Smooth muscle cell (in vitro differentiated cells): ENCODE measurements at regions not wholly inside any gene's neighbourhood (a gene's known extent, or its start where the extent isn't known, plus 50 kb on each side); places are given as distances from the start of the nearest gene placed in this dataset.

Experiments
- DNase-seq: peaks from one replicate; lab custom pipeline; 2025; ENCODE audit not compliant: unreplicated experiment; lab: John Stamatoyannopoulos, UW
- H2AFZ ChIP-seq: fragments of 200-600 bp; sonication (generic); 2 replicates; pipeline ENCODE4 v1.6.0; 2016; ENCODE audit warnings: antibody characterized with exemption, low read depth, mild to moderate bottlenecking
- H3F3A ChIP-seq: fragments of 200-600 bp; sonication (generic); 2 replicates; pipeline ENCODE4 v1.6.0; 2017; ENCODE audit warnings: antibody characterized with exemption, low read depth
- H3K27ac ChIP-seq: fragments of 200-600 bp; sonication (generic); 2 replicates; pipeline ENCODE4 v1.5.1; 2016; ENCODE audit warnings: low read depth, mild to moderate bottlenecking
- H3K27me3 ChIP-seq: fragments of 200-600 bp; sonication (generic); 2 replicates; pipeline ENCODE4 v1.6.1; 2016; ENCODE audit warnings: low read depth, mild to moderate bottlenecking
- H3K36me3 ChIP-seq: fragments of 200-600 bp; sonication (generic); 2 replicates; pipeline ENCODE4 v1.5.1; 2016; ENCODE audit warnings: low read depth
- H3K4me1 ChIP-seq: fragments of 200-600 bp; sonication (generic); 2 replicates; pipeline ENCODE4 v1.5.1; 2016; ENCODE audit warnings: low read depth
- H3K4me2 ChIP-seq: fragments of 200-600 bp; sonication (generic); 2 replicates; pipeline ENCODE4 v1.6.0; 2016; ENCODE audit warnings: mild to moderate bottlenecking
- H3K4me3 ChIP-seq: fragments of 200-600 bp; sonication (generic); 2 replicates; pipeline ENCODE4 v1.5.1; 2016; ENCODE audit warnings: mild to moderate bottlenecking
- H3K79me2 ChIP-seq: fragments of 200-600 bp; sonication (generic); 2 replicates; pipeline ENCODE4 v1.6.0; 2016; ENCODE audit warnings: low read depth, mild to moderate bottlenecking
- H3K9ac ChIP-seq: fragments of 200-600 bp; sonication (generic); 2 replicates; pipeline ENCODE4 v1.6.0; 2016; ENCODE audit warnings: low read depth
- H3K9me3 ChIP-seq: fragments of 200-600 bp; sonication (generic); replicated peaks from 2 replicates; pipeline ENCODE4 v1.5.1; 2016; ENCODE audit warnings: low read depth
- H4K20me1 ChIP-seq: fragments of 200-600 bp; sonication (generic); 2 replicates; pipeline ENCODE4 v1.6.0; 2016; ENCODE audit warnings: low read depth
- WGBS: methylation state at CpG from one replicate; pipeline ENCODE4 v1.1.7; 2016; ENCODE audit warnings: low lambda C conversion rate; 5-methylcytosine and 5-hydroxymethylcytosine counted together
- TF ChIP-seq, protein P1 (sequence below): fragments of 200-600 bp; sonication (generic); IDR thresholded peaks from 2 replicates; pipeline ENCODE4 v1.5.1; 2017; ENCODE audit warnings: borderline replicate concordance, mild to moderate bottlenecking, antibody characterized with exemption; ENCODE audit not compliant: insufficient read depth, poor library complexity, severe bottlenecking

DNA sequence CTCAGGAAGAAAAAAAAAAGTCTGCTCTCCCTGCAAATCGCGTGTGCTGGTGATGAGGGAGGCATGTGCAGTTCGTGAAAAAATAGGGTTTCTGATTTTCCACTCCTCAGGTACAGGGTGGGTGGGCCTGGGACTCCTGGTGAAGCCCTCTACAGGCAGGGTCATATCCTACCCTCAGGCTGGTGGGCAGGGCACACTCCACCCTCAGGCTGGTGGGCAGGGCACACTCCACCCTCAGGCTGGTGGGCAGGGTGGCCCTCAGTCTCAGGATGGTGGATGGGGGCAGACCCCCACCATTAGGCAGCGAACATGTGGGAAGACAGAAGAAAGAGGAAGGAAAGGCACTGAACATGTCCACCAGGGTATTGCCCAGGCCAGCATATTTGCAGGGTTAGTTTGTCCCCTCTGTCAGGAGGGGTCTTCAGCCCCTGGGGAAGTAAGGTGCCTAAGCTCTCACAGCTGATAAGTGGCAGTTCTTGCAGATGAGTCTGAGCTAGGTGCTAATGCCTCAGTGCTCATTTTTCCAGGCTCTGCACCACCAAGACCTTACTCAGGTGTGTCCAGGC, 95.2 kb upstream of the RAB6C start:
- no peaks in the 10 kb centered on the region for H4K20me1 ChIP-seq
- H3F3A ChIP-seq = no peaks in the 10 kb centered on the region
- no peak overlapping the region for H2AFZ ChIP-seq
- WGBS = 92% methylated on average over 4 of the region's 4 CpGs
- H3K4me2 ChIP-seq = no peak overlapping the region
- H3K36me3 ChIP-seq = no peaks in the 10 kb centered on the region
- H3K27ac ChIP-seq = no peak overlapping the region
- no peaks in the 10 kb centered on the region for H3K27me3 ChIP-seq
- H3K4me1 ChIP-seq = no peaks in the 10 kb centered on the region
- H3K79me2 ChIP-seq = no peaks in the 10 kb centered on the region
- TF ChIP-seq, protein P1, sequence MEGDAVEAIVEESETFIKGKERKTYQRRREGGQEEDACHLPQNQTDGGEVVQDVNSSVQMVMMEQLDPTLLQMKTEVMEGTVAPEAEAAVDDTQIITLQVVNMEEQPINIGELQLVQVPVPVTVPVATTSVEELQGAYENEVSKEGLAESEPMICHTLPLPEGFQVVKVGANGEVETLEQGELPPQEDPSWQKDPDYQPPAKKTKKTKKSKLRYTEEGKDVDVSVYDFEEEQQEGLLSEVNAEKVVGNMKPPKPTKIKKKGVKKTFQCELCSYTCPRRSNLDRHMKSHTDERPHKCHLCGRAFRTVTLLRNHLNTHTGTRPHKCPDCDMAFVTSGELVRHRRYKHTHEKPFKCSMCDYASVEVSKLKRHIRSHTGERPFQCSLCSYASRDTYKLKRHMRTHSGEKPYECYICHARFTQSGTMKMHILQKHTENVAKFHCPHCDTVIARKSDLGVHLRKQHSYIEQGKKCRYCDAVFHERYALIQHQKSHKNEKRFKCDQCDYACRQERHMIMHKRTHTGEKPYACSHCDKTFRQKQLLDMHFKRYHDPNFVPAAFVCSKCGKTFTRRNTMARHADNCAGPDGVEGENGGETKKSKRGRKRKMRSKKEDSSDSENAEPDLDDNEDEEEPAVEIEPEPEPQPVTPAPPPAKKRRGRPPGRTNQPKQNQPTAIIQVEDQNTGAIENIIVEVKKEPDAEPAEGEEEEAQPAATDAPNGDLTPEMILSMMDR = no peak
- no peak overlapping the region for H3K9ac ChIP-seq
- H3K9me3 ChIP-seq = no peaks in the 10 kb centered on the region
- H3K4me3 ChIP-seq = no peak overlapping the region
- no peak for DNase-seq

DNA sequence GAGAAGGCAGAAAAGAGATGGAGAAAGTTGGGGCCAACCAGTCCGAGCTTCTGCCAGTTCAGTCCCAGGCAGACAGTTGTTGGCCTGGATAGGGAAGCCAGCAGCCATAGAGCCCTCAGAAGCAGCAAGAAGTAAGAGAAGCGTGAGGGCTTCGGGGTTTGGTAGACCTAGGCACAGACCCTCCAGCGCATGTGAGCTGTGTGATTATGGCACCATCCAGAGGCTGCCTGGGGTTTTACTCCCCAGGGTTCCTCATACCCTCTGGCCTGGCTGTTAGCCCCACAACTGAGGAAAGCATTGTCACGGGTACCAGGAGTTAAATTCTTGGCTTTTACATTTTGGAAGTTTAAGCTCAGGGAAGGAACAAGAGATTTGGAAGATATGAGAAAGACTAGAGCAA, 93.7 kb upstream of the RAB6C start:
- H3K4me2 ChIP-seq = no peak overlapping the region
- H3K9me3 ChIP-seq = no peaks in the 10 kb centered on the region
- no peak overlapping the region for H3K9ac ChIP-seq
- 54% methylated on average over 5 of the region's 5 CpGs for WGBS
- DNase-seq = no peak
- H3K4me1 ChIP-seq = no peaks in the 10 kb centered on the region
- no peaks in the 10 kb centered on the region for H4K20me1 ChIP-seq
- no peak overlapping the region for H2AFZ ChIP-seq
- H3K79me2 ChIP-seq = no peaks in the 10 kb centered on the region
- H3F3A ChIP-seq = no peaks in the 10 kb centered on the region
- TF ChIP-seq, protein P1 = no peak
- no peaks in the 10 kb centered on the region for H3K36me3 ChIP-seq
- no peak overlapping the region for H3K4me3 ChIP-seq
- H3K27ac ChIP-seq = no peak overlapping the region
- H3K27me3 ChIP-seq = no peaks in the 10 kb centered on the region

DNA sequence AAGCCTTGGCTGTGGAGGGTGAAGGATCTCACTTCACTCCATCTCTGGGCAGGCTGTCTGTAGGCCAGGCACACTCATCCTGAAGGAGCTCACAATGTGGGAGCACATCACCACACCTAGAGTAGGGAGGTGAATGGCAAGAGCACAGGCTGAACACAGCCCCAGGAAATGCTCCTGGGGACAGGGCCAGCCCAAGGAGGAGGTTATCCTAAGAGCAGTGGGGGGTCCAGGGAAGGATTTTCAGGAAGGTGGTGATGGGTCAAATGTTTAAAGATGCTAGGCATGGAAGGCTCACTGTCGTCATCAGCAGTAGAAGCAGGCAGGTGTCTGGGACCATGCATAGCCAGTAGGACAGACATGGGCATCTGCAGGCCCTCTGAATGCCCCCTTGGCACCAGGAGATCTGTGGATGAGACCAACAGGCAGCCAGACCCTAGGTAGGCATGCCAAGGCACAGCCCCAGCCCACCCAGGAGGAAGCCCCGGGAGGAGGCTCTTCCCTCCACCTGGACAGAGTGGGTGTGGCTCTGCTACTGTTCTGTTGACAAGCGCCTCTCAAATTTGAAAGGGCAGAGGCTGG, 91.7 kb upstream of the RAB6C start:
- 83% methylated on average over 3 of the region's 3 CpGs for WGBS
- TF ChIP-seq, protein P1 = no peak
- no peak overlapping the region for H3K27ac ChIP-seq

DNA sequence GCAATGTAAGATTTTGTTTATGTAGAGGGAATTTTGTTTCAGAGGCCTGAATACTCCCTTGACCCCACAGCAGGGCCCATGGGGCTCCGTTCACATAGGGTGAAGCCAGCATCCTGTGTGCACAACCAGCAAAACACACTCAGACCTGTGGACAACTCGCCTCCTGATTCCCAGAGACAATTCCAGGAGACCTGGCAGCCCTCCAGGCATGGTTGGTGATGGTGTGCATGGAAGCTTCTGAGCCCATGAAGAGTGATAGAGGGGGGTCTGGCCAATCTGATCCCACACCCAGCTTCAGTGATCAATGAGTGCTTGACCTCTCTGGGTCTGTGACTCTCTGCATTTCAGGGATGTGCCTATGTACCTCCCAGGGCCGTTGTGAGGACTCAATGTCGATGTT, 91.0 kb upstream of the RAB6C start:
- TF ChIP-seq, protein P1 = no peak
- Histone ChIP-seq H3K4me3 (no peak overlapping the region), H3K79me2 (no peaks in the 10 kb centered on the region), H4K20me1 (no peaks in the 10 kb centered on the region), H3K27ac (no peak overlapping the region), H3K36me3 (no peaks in the 10 kb centered on the region), H3K9ac (no peak overlapping the region), H3K27me3 (no peaks in the 10 kb centered on the region), H3K4me2 (no peak overlapping the region), H3F3A (no peaks in the 10 kb centered on the region), H3K9me3 (no peaks in the 10 kb centered on the region), H3K4me1 (no peaks in the 10 kb centered on the region), H2AFZ (peak overlapping the region; percentile 1)
- 91% methylated on average over 4 of the region's 4 CpGs for WGBS
- DNase-seq = no peak

More for the DNA sequence above, 91.7 kb upstream of the RAB6C start:
- H3K27me3 ChIP-seq = no peaks in the 10 kb centered on the region
- no peaks in the 10 kb centered on the region for H3K4me1 ChIP-seq
- H3K36me3 ChIP-seq = no peaks in the 10 kb centered on the region
- H3F3A ChIP-seq = no peaks in the 10 kb centered on the region
- no peak overlapping the region for H3K4me2 ChIP-seq
- H3K4me3 ChIP-seq = no peak overlapping the region
- no peaks in the 10 kb centered on the region for H3K9me3 ChIP-seq
- H3K9ac ChIP-seq = no peak overlapping the region
- no peak overlapping the region for H2AFZ ChIP-seq
- no peak for DNase-seq
- no peaks in the 10 kb centered on the region for H4K20me1 ChIP-seq
- no peaks in the 10 kb centered on the region for H3K79me2 ChIP-seq
